ENCODE measurements at regions not wholly inside any gene's neighbourhood (a gene's known extent, or its start where the extent isn't known, plus 50 kb on each side); places are given as distances from the start of the nearest gene placed in this dataset.
"Not testable (repeated sequence)": the region's sequence is repeated elsewhere in the genome, so short reads cannot be mapped to it uniquely, and the experiment has no call there.

DNA sequence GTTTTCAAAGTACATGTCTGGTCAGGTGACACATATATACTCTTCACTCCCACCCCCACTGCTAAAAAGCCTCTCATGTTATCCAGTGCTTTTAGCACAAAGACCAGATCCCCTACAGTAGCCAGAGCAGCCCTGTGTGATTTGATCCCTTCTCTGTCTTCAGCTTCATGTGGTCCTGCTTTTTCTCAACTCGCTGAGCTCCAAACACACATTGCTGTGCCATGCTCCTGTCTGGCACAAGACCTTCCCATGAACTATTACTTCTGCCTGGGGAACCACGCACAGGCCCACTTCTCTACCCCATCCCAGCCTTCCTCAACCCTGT is 127.1 kb downstream of the RASSF10 start:
- no peak overlapping the region for H3K9ac ChIP-seq
- no peak overlapping the region for H3K4me3 ChIP-seq (ENCODE audit: low read depth in 2 of 2, low read length in 1 of 2)
- peaks cover 0 to 7% of the 10 kb centered on the region in 2 experiments; a peak in 2 of 4 replicates for H3K4me1 ChIP-seq (ENCODE audit: control insufficient read depth in 1 of 2, insufficient read depth in 2 of 2, low read depth in 1 of 2, low read length in 1 of 2)
- H3K27ac ChIP-seq (ENCODE audit: low read depth in 2 of 2, low read length in 1 of 2): no peak overlapping the region
- H3K27me3 ChIP-seq (ENCODE audit: insufficient read depth): no peaks in the 10 kb centered on the region
- 82% methylated on average over 2 of the region's 2 CpGs for WGBS (ENCODE audit: low lambda C conversion rate)
- no peaks in the 10 kb centered on the region for H3K9me2 ChIP-seq
- no peaks in the 10 kb centered on the region for H3F3A ChIP-seq (replicated peaks; ENCODE audit: insufficient read depth)
- H4K20me1 ChIP-seq (ENCODE audit: insufficient read depth): no peaks in the 10 kb centered on the region
- no peak overlapping the region for H3K4me2 ChIP-seq
- no peaks in the 10 kb centered on the region for H3K36me3 ChIP-seq (replicated peaks in 1 of 2; ENCODE audit: control insufficient read depth in 1 of 2, insufficient read depth in 2 of 2, low read length in 1 of 2)
- CTCF ChIA-PET: interaction anchor here (1.1 to 1.9 kb wide), 4 partner anchors 10 to 172 kb away, joined by 3 to 5 read pairs (median 4); no protein-coding TSS in a partner anchor
- no peak overlapping the region for H2AFZ ChIP-seq (ENCODE audit: low read depth)
- DNase-seq: no peak
- H3K79me2 ChIP-seq (ENCODE audit: insufficient read depth): no peaks in the 10 kb centered on the region
- TF ChIP-seq TAF1 (IDR thresholded peaks at IDR 0.05; ENCODE audit: borderline replicate concordance, low read depth, low read length) (no peak), RCOR1 (IDR thresholded peaks at IDR 0.05; ENCODE audit: low read length) (no peak), MXI1 (IDR thresholded peaks at IDR 0.05; ENCODE audit: low read depth, low read length) (no peak), ELF1 (IDR thresholded peaks at IDR 0.05) (no peak), TCF12 (IDR thresholded peaks at IDR 0.05) (no peak), GABPA (IDR thresholded peaks at IDR 0.05; ENCODE audit: low read depth) (no peak), JUND (IDR thresholded peaks at IDR 0.05) (no peak), FOSL2 (IDR thresholded peaks at IDR 0.05; ENCODE audit: borderline replicate concordance, low read depth) (no peak), RXRA (IDR thresholded peaks at IDR 0.05; ENCODE audit: borderline replicate concordance, low read depth) (no peak)
- TF ChIP-seq, protein P1, sequence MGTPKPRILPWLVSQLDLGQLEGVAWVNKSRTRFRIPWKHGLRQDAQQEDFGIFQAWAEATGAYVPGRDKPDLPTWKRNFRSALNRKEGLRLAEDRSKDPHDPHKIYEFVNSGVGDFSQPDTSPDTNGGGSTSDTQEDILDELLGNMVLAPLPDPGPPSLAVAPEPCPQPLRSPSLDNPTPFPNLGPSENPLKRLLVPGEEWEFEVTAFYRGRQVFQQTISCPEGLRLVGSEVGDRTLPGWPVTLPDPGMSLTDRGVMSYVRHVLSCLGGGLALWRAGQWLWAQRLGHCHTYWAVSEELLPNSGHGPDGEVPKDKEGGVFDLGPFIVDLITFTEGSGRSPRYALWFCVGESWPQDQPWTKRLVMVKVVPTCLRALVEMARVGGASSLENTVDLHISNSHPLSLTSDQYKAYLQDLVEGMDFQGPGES (IDR thresholded peaks at IDR 0.05; ENCODE audit: low read depth, low read length): no peak
- TF ChIP-seq, protein P2, sequence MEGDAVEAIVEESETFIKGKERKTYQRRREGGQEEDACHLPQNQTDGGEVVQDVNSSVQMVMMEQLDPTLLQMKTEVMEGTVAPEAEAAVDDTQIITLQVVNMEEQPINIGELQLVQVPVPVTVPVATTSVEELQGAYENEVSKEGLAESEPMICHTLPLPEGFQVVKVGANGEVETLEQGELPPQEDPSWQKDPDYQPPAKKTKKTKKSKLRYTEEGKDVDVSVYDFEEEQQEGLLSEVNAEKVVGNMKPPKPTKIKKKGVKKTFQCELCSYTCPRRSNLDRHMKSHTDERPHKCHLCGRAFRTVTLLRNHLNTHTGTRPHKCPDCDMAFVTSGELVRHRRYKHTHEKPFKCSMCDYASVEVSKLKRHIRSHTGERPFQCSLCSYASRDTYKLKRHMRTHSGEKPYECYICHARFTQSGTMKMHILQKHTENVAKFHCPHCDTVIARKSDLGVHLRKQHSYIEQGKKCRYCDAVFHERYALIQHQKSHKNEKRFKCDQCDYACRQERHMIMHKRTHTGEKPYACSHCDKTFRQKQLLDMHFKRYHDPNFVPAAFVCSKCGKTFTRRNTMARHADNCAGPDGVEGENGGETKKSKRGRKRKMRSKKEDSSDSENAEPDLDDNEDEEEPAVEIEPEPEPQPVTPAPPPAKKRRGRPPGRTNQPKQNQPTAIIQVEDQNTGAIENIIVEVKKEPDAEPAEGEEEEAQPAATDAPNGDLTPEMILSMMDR (IDR thresholded peaks at IDR 0.05): no peak
- H3K9me3 ChIP-seq: no peaks in the 10 kb centered on the region
- POLR2A ChIA-PET: no interaction called here

DNA sequence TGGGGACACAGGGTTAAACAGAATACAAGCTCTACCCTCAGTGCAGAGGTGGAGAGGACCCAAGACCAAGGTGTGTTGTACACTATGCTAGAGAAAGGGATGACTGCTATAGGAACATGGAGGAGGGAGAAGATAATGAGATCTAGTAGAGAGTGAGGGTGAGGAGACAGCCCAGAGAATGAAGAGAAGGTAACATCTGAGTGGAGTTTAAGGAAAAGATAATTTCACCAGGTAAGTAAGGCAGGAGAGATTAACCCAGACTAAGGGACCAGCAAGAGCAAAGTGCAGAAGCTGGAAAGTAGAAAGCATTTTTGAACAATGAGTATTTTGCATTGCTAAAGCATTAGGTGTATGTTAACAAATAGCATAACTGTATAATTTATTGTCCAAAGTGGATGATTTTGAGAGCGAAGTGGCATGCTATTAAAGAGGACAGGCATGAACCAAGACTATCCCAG is 128.8 kb downstream of the RASSF10 start:
- no peak overlapping the region for H3K4me2 ChIP-seq
- POLR2A ChIA-PET: no interaction called here
- H3K36me3 ChIP-seq (replicated peaks in 1 of 2; ENCODE audit: control insufficient read depth in 1 of 2, insufficient read depth in 2 of 2, low read length in 1 of 2): no peaks in the 10 kb centered on the region
- CTCF ChIA-PET: interaction anchor here (1.9 kb wide), 1 partner anchor 45 kb away, joined by 5 read pairs; no protein-coding TSS in a partner anchor
- DNase-seq: no peak
- H3K9me2 ChIP-seq: no peaks in the 10 kb centered on the region
- H3K4me1 ChIP-seq (ENCODE audit: control insufficient read depth in 1 of 2, insufficient read depth in 2 of 2, low read depth in 1 of 2, low read length in 1 of 2): peaks cover 0 to 7% of the 10 kb centered on the region in 2 experiments; a peak in 2 of 4 replicates
- no peaks in the 10 kb centered on the region for H4K20me1 ChIP-seq (ENCODE audit: insufficient read depth)
- H3K27ac ChIP-seq (ENCODE audit: low read depth in 2 of 2, low read length in 1 of 2): no peak overlapping the region
- no peak overlapping the region for H3K4me3 ChIP-seq (ENCODE audit: low read depth in 2 of 2, low read length in 1 of 2)
- no peaks in the 10 kb centered on the region for H3K79me2 ChIP-seq (ENCODE audit: insufficient read depth)
- no peaks in the 10 kb centered on the region for H3F3A ChIP-seq (replicated peaks; ENCODE audit: insufficient read depth)
- TF ChIP-seq MEF2A (IDR thresholded peaks at IDR 0.05; ENCODE audit: borderline replicate concordance, low read depth) (0 out of 2 replicates have a peak, but pooled peaks have one; percentile 12), FOSL2 (IDR thresholded peaks at IDR 0.05; ENCODE audit: borderline replicate concordance, low read depth) (peak; percentile 36; the same call in 1 of the 2 replicates), TAF1 (IDR thresholded peaks at IDR 0.05; ENCODE audit: borderline replicate concordance, low read depth, low read length) (no peak), GABPA (IDR thresholded peaks at IDR 0.05; ENCODE audit: low read depth) (no peak), TEAD4 (IDR thresholded peaks at IDR 0.05; ENCODE audit: borderline replicate concordance, insufficient read depth) (0 out of 2 replicates have a peak, but pooled peaks have one; percentile 19), FOXJ3 (CRISPR knock-in tag; IDR thresholded peaks at IDR 0.05) (no peak), JUND (IDR thresholded peaks at IDR 0.05) (peak; percentile 48)
- TF ChIP-seq, protein P3, sequence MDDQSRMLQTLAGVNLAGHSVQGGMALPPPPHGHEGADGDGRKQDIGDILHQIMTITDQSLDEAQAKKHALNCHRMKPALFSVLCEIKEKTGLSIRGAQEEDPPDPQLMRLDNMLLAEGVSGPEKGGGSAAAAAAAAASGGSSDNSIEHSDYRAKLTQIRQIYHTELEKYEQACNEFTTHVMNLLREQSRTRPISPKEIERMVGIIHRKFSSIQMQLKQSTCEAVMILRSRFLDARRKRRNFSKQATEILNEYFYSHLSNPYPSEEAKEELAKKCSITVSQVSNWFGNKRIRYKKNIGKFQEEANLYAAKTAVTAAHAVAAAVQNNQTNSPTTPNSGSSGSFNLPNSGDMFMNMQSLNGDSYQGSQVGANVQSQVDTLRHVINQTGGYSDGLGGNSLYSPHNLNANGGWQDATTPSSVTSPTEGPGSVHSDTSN (IDR thresholded peaks at IDR 0.05): peak; percentile 66
- no peak overlapping the region for H2AFZ ChIP-seq (ENCODE audit: low read depth)
- no peak overlapping the region for H3K9ac ChIP-seq
- H3K9me3 ChIP-seq: no peaks in the 10 kb centered on the region
- WGBS (ENCODE audit: low lambda C conversion rate): 54% methylated on average over 1 of the region's 1 CpG
- no peaks in the 10 kb centered on the region for H3K27me3 ChIP-seq (ENCODE audit: insufficient read depth)

DNA sequence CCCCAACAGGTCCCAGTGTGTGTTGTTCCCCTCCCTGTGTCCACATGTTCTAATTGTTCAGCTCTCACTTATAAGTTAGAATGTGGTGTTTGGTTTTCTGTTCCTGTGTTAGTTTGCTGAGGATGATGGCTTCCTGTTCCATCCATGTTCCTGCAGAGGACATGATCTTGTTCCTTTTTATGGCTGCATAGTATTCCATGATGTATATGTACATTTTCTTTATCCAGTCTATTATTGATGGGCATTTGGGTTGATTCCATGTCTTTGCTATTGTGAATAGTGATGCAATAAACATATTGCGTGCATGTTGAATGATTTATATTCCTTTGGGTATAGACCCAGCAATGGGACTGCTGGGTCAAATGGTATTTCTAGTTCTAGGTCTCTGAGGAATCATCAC is 130.0 kb downstream of the RASSF10 start:
- DNase-seq; H4K20me1 ChIP-seq (ENCODE audit: insufficient read depth); H3K9ac ChIP-seq; POLR2A ChIA-PET; H2AFZ ChIP-seq (ENCODE audit: low read depth); H3K4me1 ChIP-seq (ENCODE audit: control insufficient read depth in 1 of 2, insufficient read depth in 2 of 2, low read depth in 1 of 2, low read length in 1 of 2); H3K27me3 ChIP-seq (ENCODE audit: insufficient read depth); CTCF ChIA-PET; H3K27ac ChIP-seq (ENCODE audit: low read depth in 2 of 2, low read length in 1 of 2); H3K36me3 ChIP-seq (replicated peaks in 1 of 2; ENCODE audit: control insufficient read depth in 1 of 2, insufficient read depth in 2 of 2, low read length in 1 of 2); H3K9me2 ChIP-seq; H3K79me2 ChIP-seq (ENCODE audit: insufficient read depth); H3K9me3 ChIP-seq; H3F3A ChIP-seq (replicated peaks; ENCODE audit: insufficient read depth); H3K4me3 ChIP-seq (ENCODE audit: low read depth in 2 of 2, low read length in 1 of 2); H3K4me2 ChIP-seq: not testable (repeated sequence)
- 95% methylated on average over 1 of the region's 1 CpG for WGBS (ENCODE audit: low lambda C conversion rate)

Measured in SK-N-SH (cell line).